Gastroesophageal sphincter (tissue), 2 donors: ENCODE measurements at regions not wholly inside any gene's neighbourhood (a gene's known extent, or its start where the extent isn't known, plus 50 kb on each side); places are given as distances from the start of the nearest gene placed in this dataset.

ENCODE experiments used
- POLR2A ChIP-seq, 2 donors: fragments of 450-650 bp; IDR thresholded peaks; one replicate each; pipeline ENCODE4 v1.6.1; 2017; ENCODE audit warnings: antibody characterized with exemption in 2 of 2, mild to moderate bottlenecking in 2 of 2, moderate library complexity in 1 of 2
- POLR2AphosphoS5 ChIP-seq: sonication (generic); formaldehyde crosslinking; IDR thresholded peaks from one replicate; pipeline ENCODE4 v1.6.1; 2017; ENCODE audit warnings: antibody characterized with exemption

GRCh38 chr18:24979235-24979634 is 372.7 kb downstream of the ZNF521 start:
- TF ChIP-seq POLR2A (IDR thresholded peaks at IDR 0.05) (no peak), POLR2AphosphoS5 (no peak)
